GM06990 (cell line): ENCODE measurements at regions not wholly inside any gene's neighbourhood (a gene's known extent, or its start where the extent isn't known, plus 50 kb on each side); places are given as distances from the start of the nearest gene placed in this dataset.

Source experiments
- DNase-seq: peaks from one replicate; pipeline ENCODE4 v3.0.0-alpha.2; 2011; ENCODE audit not compliant: insufficient read length; ENCODE audit errors: extremely low read depth
- H3K27me3 ChIP-seq: replicated peaks from 2 replicates; pipeline ENCODE4 v1.6.0; 2011; ENCODE audit warnings: low read length; ENCODE audit not compliant: control insufficient read depth, insufficient read depth
- H3K36me3 ChIP-seq: 2 replicates; pipeline ENCODE4 v1.5.1; 2011; ENCODE audit warnings: low read length; ENCODE audit not compliant: control insufficient read depth, insufficient read depth
- H3K4me3 ChIP-seq: replicated peaks from 2 replicates; pipeline ENCODE4 v1.5.1; 2011; ENCODE audit warnings: low read depth, mild to moderate bottlenecking, control low read depth, low read length
- TF ChIP-seq, protein P1 (sequence below): IDR thresholded peaks from 2 replicates; pipeline ENCODE4 v1.5.1; 2011; ENCODE audit warnings: low read length, control low read depth, mild to moderate bottlenecking, inconsistent platforms; ENCODE audit not compliant: insufficient read depth, poor library complexity, severe bottlenecking

DNA sequence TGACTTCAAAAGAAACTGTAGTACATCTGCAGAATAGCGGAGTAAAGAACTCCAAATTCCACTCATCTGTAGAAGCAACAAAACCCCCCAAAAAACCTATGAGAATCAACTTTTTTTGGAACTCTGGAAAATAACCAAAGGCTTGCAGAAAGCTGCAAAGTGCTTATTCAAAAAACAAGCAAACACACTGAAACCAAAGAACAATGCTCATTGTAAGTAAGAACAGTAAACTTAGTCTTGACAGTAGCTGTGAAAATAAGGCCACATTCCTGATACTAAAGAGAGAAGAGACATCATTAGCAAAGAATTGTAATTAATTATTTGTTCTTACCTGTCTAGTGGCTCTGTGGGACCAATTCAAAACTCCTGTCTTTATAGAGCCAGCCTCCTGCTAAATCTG is 534.3 kb upstream of the C16orf82 start:
- H3K27me3 ChIP-seq = no peaks in the 10 kb centered on the region
- no peak for DNase-seq
- H3K4me3 ChIP-seq = no peak overlapping the region
- H3K36me3 ChIP-seq = no peaks in the 10 kb centered on the region
- TF ChIP-seq, protein P1, sequence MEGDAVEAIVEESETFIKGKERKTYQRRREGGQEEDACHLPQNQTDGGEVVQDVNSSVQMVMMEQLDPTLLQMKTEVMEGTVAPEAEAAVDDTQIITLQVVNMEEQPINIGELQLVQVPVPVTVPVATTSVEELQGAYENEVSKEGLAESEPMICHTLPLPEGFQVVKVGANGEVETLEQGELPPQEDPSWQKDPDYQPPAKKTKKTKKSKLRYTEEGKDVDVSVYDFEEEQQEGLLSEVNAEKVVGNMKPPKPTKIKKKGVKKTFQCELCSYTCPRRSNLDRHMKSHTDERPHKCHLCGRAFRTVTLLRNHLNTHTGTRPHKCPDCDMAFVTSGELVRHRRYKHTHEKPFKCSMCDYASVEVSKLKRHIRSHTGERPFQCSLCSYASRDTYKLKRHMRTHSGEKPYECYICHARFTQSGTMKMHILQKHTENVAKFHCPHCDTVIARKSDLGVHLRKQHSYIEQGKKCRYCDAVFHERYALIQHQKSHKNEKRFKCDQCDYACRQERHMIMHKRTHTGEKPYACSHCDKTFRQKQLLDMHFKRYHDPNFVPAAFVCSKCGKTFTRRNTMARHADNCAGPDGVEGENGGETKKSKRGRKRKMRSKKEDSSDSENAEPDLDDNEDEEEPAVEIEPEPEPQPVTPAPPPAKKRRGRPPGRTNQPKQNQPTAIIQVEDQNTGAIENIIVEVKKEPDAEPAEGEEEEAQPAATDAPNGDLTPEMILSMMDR = no peak

DNA sequence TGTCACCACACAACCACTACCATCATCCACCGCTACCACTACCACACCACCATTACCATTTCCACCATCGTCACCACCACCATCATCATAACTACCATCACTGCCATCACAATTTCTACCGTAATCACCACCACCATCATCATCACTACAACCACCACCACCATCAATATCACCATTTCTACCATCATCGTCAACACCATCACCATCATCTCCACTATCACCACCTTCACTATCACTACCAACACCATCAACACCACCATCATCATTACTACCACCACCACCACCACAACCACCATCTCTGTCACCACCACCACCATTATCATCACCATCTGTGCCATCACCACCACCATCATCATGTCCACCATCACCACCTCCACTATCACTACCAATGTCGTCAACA is 524.5 kb upstream of the C16orf82 start:
- H3K27me3 ChIP-seq = no peaks in the 10 kb centered on the region
- no peak for DNase-seq
- H3K36me3 ChIP-seq = no peaks in the 10 kb centered on the region
- TF ChIP-seq, protein P1 = no peak
- no peak overlapping the region for H3K4me3 ChIP-seq

DNA sequence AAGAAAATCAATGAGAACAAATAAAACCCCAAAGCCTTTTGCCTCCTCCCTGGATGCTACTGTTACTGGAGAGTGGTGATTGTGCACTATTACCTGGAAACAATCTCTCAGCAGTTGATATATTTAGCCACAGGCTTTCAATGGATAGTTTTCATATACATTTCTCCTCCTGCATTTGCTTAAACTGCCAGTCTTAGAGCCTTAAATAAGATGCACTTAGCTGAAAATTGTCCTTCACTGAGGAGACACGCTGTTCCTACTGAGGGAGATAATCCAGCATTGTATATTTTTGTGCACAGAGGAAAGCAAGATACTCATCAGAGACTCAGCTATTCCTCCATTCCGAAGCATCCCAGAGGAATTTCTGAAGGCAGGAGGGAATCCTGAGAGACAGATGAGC is 520.2 kb upstream of the C16orf82 start:
- no peak for DNase-seq
- TF ChIP-seq, protein P1 = no peak
- Histone ChIP-seq H3K4me3 (no peak overlapping the region), H3K36me3 (no peaks in the 10 kb centered on the region), H3K27me3 (no peaks in the 10 kb centered on the region)

DNA sequence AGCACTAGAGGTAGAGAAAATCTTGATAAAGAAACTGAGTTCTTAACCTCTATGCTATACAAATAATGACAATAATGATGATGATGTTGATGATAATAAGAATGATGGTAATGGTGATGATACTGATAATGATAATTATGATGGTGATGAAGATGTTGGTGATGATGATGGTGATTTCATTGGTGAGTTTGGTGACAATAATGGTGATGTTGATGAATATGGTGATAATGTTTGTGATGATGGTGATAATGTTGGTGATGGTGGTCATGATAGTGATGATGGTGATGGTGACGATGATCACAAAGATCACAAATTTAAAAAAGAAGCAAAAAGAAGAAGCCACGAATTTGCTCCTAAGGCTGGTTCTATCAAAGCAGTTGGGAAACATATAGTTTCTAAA is 519.0 kb upstream of the C16orf82 start:
- H3K27me3 ChIP-seq = no peaks in the 10 kb centered on the region
- TF ChIP-seq, protein P1 = no peak
- H3K36me3 ChIP-seq = no peaks in the 10 kb centered on the region
- no peak for DNase-seq
- no peak overlapping the region for H3K4me3 ChIP-seq

DNA sequence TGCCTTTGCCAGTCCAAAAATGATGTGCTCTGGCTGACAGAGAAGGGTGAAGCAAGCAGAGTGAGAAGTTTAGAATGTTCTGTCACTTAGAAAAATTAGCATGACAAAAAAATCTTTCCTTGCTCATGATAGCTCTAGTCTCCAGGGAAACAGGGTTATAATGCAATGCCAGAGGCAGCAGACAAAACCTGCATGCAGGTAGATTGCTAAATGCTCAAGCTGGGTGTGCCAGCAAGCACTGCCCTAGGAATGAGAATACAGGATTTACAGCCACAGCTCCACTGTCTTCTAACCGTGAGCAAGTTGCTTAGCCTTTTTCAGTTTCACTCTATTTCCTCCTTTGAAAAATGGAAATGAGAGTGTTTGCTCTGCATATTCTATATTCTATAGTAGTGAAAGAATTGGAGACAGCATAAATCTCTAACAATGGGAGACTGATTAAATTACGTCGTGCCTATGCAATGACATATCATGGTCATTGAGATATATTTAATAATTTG is 516.6 kb upstream of the C16orf82 start:
- no peak for DNase-seq
- Histone ChIP-seq H3K27me3 (no peaks in the 10 kb centered on the region), H3K4me3 (no peak overlapping the region), H3K36me3 (no peaks in the 10 kb centered on the region)
- TF ChIP-seq, protein P1 = no peak

DNA sequence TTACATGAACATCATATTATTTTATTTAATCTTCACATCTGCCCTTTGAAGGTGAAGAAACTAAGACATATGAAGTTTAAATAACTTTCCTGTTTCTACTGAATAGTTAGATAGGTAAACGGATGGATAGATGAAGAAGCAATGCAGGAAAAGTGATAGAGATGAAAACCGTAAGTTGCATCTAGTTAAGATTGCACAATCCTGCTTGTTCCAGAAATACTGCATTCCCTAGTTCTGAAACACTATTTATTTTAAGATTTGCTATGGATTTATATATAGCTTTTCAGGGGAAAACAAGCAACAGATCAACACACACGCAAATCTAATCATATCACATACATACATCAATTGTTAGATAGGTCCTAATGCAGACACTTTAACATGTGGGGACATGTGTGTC is 512.7 kb upstream of the C16orf82 start:
- DNase-seq = no peak
- H3K27me3 ChIP-seq = no peaks in the 10 kb centered on the region
- no peak overlapping the region for H3K4me3 ChIP-seq
- TF ChIP-seq, protein P1 = no peak
- H3K36me3 ChIP-seq = no peaks in the 10 kb centered on the region
